Mucosa of descending colon (tissue), 3 donors: ENCODE measurements at regions not wholly inside any gene's neighbourhood (a gene's known extent, or its start where the extent isn't known, plus 50 kb on each side); places are given as distances from the start of the nearest gene placed in this dataset.

ENCODE experiments used
- ATAC-seq: fragments of 200-7000 bp; cut with Tn5 transposase; one replicate; pipeline ENCODE4 v1.9.1; 2020; ENCODE audit warnings: mild to moderate bottlenecking, moderate library complexity
- DNase-seq, 3 donors: peaks; one replicate each; pipeline ENCODE4 v3.0.0-alpha.2; 2020
- H3K36me3 ChIP-seq: fragments of 200-600 bp; one replicate; pipeline ENCODE4 v1.8.0; 2021; ENCODE audit warnings: low read depth, mild to moderate bottlenecking
- H3K4me1 ChIP-seq: fragments of 200-600 bp; one replicate; pipeline ENCODE4 v1.8.0; 2021; ENCODE audit warnings: low read depth, mild to moderate bottlenecking
- H3K4me3 ChIP-seq: fragments of 200-600 bp; one replicate; pipeline ENCODE4 v1.8.0; 2021; ENCODE audit warnings: mild to moderate bottlenecking
- H3K9me3 ChIP-seq: fragments of 200-600 bp; one replicate; pipeline ENCODE4 v1.8.0; 2021; ENCODE audit warnings: mild to moderate bottlenecking
- CTCF ChIP-seq: fragments of 200-600 bp; IDR thresholded peaks from one replicate; pipeline ENCODE4 v1.8.0; 2022; ENCODE audit warnings: antibody characterized with exemption, mild to moderate bottlenecking
- intact Hi-C, 2 donors: fragments of 100-400 bp; cut with DNase I in 1 of 2; cut with micrococcal nuclease in 1 of 2; formaldehyde crosslinking; loops; one replicate each; pipeline versions ENCODE4 v1.11.0 to v1.11.1; 2022; cut with DNase I, micrococcal nuclease
- donor health status: DM: no; HTN: no; CAD: no; lungs with moderate emphysema.
- donor health status: DM: no; HTN: no; CAD: no.
- donor health status: DM: no; HTN: yes; CAD: no.

- no peak overlapping the region for H3K4me3 ChIP-seq
- no peaks in the 10 kb centered on the region for H3K9me3 ChIP-seq
- intact Hi-C loops = no loop called here
- ATAC-seq = no peak
- H3K4me1 ChIP-seq = no peaks in the 10 kb centered on the region
- no peak for TF ChIP-seq CTCF
- no peak for DNase-seq
- H3K36me3 ChIP-seq = no peaks in the 10 kb centered on the region
These were observed 69.7 kb upstream of the FGFR2 start for GRCh38 chr10:121667948-121668313.

GRCh38 chr10:121665809-121666208 lies 67.6 kb upstream of the FGFR2 start:
- Histone ChIP-seq H3K9me3 (no peaks in the 10 kb centered on the region), H3K4me3 (no peak overlapping the region), H3K36me3 (no peaks in the 10 kb centered on the region), H3K4me1 (no peaks in the 10 kb centered on the region)
- ATAC-seq (no peak), DNase-seq (no peak)
- intact Hi-C loops = no loop called here
- no peak for TF ChIP-seq CTCF

- Histone ChIP-seq H3K9me3 (no peaks in the 10 kb centered on the region), H3K36me3 (no peaks in the 10 kb centered on the region), H3K4me3 (no peak overlapping the region), H3K4me1 (no peaks in the 10 kb centered on the region)
- intact Hi-C loops = no loop called here
- no peak for TF ChIP-seq CTCF
- ATAC-seq (no peak), DNase-seq (no peak)
These were observed 66.4 kb upstream of the FGFR2 start for GRCh38 chr10:121664671-121665070.

GRCh38 chr10:121662945-121663917 lies 65.0 kb upstream of the FGFR2 start:
- no peak for TF ChIP-seq CTCF
- Histone ChIP-seq H3K4me3 (no peak overlapping the region), H3K4me1 (no peaks in the 10 kb centered on the region), H3K36me3 (no peaks in the 10 kb centered on the region), H3K9me3 (no peaks in the 10 kb centered on the region)
- intact Hi-C loops = no loop called here
- peak in 2 of 3 donors; percentile 49 to 55 for DNase-seq
- ATAC-seq = peak; percentile 48

- no peaks in the 10 kb centered on the region for H3K9me3 ChIP-seq
- no peak for DNase-seq
- ATAC-seq = no peak
- no peak for TF ChIP-seq CTCF
- intact Hi-C loops = no loop called here
- no peaks in the 10 kb centered on the region for H3K4me1 ChIP-seq
- no peak overlapping the region for H3K4me3 ChIP-seq
- H3K36me3 ChIP-seq = no peaks in the 10 kb centered on the region
These were observed 64.3 kb upstream of the FGFR2 start for GRCh38 chr10:121662531-121662930.
